Adrenal gland (tissue), 5 donors: ENCODE measurements at regions not wholly inside any gene's neighbourhood (a gene's known extent, or its start where the extent isn't known, plus 50 kb on each side); places are given as distances from the start of the nearest gene placed in this dataset.

Experiments used
- CTCF ChIP-seq, 6 experiments: fragments of 450-650 bp in 4 of 6; fragments of 200-600 bp in 2 of 6; sonication (generic) in 1 of 6; IDR thresholded peaks; 1 replicate in 5 of 6; 2 replicates in 1 of 6; pipeline versions ENCODE4 v1.5.1 to v1.8.0; 2016 to 2021; ENCODE audit warnings: antibody characterized with exemption in 6 of 6, mild to moderate bottlenecking in 2 of 6, moderate library complexity in 1 of 6
- POLR2A ChIP-seq, 2 donors: fragments of 450-650 bp; IDR thresholded peaks; one replicate each; pipeline ENCODE4 v1.6.1; 2017; ENCODE audit warnings: antibody characterized with exemption in 2 of 2, mild to moderate bottlenecking in 2 of 2, moderate library complexity in 1 of 2
- donor health status: DM: no; HTN: no; CAD: no.

- TF ChIP-seq CTCF (IDR thresholded peaks at IDR 0.05), result no peak
- TF ChIP-seq POLR2A (IDR thresholded peaks at IDR 0.05), result no peak
These were observed 78.8 kb upstream of the SPRY4 start for GRCh38 chr5:142403583-142403982.
